HG03469 (cell line): ENCODE measurements at regions not wholly inside any gene's neighbourhood (a gene's known extent, or its start where the extent isn't known, plus 50 kb on each side); places are given as distances from the start of the nearest gene placed in this dataset.

Source experiments
- ATAC-seq: cut with Tn5 transposase; IDR thresholded peaks from one replicate; pipeline ENCODE4 v1.9.1; 2021; ENCODE audit warnings: mild to moderate bottlenecking, moderate library complexity, moderate number of reproducible peaks; ENCODE audit not compliant: unreplicated experiment

- ATAC-seq: no peak
Measured at GRCh38 chr6:164854526-164854925, 454.9 kb downstream of the C6orf118 start.

DNA sequence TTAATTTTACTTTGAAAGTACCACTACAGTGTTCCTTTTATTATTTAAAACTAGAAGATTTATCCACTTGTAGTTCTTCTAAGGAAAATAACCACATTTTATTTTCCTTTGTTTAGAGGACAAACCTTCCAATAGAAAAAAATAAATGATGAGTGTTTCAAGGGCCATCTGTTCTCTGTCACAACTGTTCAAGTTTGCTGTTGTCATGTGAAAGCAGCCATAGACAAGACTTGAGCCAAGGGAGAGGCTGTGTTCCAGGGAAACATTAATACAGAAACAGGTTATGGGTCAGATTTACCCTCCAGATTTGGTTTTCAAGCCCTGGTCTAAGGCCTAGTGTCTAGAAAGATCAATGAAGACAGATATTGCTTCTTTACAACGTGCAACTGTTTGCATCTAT, 463.6 kb downstream of the C6orf118 start:
- no peak for ATAC-seq

DNA sequence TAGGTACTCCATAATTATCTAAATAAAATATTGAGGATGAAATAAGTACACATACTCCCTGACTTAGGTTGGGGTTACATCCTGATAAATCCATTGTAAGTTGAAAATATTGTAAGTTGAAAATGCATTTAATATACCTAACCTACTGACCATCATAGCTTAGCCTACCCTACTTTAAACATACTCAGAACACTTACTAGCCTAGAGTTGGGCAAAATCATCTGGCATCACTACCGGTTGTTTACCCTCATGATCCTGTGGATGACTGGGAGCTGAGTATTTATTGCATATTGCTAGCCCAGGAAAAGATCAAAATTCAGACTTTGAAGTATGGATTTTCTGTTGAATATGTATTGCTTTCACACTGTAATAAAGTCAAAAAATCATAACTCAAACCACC, 467.3 kb downstream of the C6orf118 start:
- ATAC-seq: no peak

- no peak for ATAC-seq
Measured at GRCh38 chr6:164838068-164838615, 471.3 kb downstream of the C6orf118 start.

DNA sequence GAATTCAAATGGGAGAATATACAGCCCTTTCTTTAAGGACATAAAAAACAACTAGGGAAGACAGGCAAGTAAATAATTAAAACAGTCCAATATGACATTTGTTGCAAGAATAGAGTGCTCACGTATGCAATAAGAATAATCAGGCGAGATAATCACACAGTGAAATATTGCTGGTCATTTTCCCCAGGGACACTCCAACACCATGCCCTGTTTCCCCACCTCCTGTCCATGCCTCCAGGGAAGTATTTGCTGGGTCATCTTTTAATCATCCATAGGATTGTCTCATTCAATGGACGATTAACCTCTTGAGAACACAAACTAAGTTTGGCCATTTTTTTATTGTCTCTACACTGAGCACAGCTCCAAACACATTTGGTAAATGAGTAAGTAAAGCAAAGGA, 472.9 kb downstream of the C6orf118 start:
- no peak for ATAC-seq

DNA sequence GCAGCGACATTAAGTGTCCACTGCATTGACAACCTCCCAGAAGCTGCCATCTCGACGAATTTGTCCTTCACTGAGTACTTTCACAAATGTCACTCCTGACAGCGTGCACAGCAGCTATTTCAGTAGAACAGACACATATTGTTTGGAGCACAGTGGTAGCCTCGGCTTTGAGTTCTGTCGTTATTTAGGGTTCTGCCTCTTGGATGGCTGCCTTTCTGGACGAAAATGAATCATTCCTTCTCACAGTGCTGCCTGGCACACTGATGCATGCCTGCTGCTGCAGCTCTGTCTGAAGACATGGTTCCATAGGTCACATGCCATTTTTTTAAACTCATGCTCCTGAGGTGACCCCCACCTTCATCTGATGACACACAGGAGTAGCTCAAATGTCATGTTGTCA, 477.0 kb downstream of the C6orf118 start:
- ATAC-seq: no peak

DNA sequence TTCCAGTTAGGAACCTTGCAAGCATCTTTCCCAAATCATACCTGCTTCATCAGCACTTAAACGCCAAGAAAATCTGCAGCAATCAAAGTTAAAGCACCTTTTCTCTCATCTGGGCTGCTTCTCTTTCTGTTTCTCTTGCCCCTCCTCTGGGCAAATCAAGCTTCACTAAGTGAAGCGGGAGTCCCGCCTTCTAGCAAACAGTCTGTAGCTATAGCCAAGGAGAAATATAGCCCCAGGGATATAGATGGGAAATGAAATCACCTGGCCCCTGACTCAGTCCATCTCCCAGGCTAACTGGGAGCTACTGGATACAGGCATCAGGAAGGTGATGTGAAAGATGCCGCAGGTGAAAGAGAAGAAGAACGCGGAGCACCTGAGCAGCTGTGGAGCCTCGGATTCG, 481.9 kb downstream of the C6orf118 start:
- ATAC-seq: no peak

DNA sequence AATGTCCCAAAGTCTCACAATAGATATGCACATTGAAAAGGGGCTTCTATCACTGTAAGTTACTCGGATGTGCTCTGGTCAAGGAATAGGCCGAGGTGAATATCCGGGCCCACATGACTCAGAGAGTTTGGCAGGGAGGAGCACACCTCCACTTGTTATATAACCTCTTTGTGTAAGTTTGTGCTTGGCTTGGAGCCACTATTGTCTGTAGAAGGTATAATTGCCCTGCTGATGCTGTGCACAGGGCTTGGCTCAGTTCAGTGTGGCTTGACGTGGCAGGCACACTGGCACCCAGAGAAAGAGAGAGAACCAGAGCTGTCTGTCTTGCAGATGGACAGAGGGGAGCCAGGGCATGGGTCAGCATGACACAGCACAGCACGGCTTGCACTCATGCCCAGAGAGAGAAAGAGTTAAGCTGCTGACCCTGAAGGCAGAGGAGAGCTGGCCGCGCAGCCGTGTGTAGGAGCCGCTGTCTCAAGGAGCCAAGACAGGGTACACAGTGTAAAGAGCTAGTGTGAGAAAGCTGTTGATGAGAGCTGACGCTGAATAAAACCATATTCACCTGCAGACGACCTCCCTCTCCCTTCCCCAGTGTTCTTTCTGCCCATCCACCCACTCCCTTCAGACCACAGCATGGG, 482.5 kb downstream of the C6orf118 start:
- no peak for ATAC-seq

- no peak for ATAC-seq
Measured at GRCh38 chr6:164825386-164825785, 484.0 kb downstream of the C6orf118 start.

- no peak for ATAC-seq
Measured at GRCh38 chr6:164817662-164818061, 491.7 kb downstream of the C6orf118 start.

DNA sequence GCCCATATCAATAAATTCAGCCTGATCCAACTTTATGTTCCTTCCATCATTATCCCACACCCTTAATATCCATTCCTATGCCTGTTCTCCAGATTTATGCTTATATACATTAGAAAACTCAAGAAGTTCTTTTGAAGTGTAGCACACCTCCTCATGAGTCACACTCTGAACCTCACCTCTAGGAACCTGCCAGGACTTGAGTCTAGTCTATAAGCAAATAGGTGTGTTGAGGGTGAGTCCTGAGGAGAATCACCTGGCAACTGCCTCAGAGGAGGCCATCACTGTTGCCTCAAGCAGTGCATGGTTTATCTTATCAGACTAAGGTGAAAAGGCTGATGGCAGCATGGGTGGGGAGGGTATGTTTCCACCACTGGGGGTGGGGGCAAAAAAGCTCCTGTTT, 496.7 kb downstream of the C6orf118 start:
- no peak for ATAC-seq

DNA sequence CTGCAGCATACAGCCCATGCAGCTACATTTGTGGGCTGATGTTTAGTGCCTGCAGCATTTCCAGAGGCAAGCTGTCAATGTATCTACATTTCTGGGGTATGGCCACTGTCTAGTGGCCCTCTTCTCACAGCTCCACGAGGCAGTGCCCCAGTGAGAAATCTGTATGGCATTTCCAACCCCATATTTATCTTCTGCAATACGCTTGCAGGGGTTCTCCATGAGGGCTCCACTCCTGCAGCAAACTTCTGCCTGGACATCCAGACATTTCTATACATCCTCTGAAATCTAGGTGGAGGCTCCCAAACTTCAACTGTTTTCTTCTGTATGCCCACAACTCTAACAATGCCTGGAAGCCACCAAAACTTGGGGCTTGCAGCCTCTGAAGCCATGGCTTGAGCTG, 502.3 kb downstream of the C6orf118 start:
- no peak for ATAC-seq

- ATAC-seq: no peak
Measured at GRCh38 chr6:164795056-164795815, 514.2 kb downstream of the C6orf118 start.

DNA sequence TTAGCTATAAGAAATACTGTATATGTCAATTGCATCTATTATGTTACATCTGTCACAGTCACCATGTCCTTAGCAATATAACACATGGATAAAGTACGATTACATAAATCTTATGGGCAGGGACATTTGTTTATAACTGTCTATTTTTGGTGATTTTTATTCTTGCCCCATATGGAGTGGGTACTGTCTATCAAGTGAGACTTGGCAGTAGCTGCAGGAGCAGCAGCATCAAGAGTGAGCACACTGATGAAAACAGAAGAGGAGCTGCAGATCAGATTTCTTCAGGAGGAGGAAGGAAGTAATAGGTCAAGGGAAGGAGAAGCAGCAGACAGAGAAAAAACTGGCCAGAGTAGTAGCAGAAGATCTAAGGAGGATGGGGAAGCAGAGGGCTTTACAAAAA, 516.7 kb downstream of the C6orf118 start:
- ATAC-seq: no peak

GRCh38 chr6:164791498-164791897, 517.9 kb downstream of the C6orf118 start:
- no peak for ATAC-seq

DNA sequence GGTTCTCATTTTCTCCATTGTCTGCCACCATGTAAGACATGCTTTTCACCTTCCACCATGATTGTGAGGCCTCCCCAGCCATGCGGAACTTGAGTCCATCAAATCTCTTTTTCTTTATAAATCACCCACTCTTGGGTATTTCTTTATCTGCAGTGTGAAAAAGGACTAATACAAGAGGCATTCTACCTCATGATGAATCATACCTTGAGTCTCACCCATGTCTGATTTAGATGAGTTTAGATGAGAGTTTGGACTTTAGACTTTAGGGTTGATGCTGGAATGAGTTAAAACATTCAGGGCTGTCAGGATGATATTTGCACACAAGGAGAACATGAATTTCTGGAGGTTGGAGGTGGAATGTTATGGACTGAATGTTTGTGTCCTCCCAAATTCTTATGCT, 545.6 kb downstream of the C6orf118 start:
- no peak for ATAC-seq

DNA sequence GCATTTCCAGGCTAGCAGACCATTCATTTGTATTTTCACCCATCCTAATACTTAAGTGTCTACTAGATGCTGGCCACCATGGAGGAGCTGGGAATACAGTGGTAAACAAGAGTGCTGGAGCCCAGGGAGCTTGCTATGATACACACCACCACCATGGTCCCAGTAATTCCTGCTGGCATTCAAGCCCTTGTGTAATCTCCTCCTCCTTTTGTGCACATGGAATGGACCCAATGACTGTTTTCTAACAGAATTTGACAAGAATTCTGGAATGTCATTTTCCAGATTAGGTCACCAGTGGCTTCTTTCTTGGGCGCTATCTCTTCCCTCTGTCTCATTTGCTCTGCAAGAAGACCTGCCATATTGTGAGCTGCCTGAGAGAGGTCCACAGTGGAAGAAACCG, 552.0 kb downstream of the C6orf118 start:
- no peak for ATAC-seq

DNA sequence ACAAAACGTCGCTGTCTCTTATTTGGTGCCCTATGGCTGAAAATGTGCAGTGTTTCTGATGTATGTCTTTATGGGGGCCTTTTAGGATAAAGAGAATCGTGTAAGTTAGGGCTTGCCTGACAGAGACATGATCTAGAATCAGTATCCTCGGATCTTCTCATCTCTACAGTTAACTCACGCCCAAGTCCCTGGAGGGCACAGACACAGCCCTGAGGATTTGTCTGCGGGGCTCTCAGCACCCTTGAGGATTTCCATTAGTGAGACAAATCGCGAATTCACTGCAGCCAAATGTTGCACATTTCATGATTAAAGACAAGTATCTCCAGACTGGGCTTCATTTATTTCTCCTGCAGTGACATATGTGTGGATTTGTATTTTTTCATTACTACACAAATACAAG, 552.7 kb downstream of the C6orf118 start:
- no peak for ATAC-seq

DNA sequence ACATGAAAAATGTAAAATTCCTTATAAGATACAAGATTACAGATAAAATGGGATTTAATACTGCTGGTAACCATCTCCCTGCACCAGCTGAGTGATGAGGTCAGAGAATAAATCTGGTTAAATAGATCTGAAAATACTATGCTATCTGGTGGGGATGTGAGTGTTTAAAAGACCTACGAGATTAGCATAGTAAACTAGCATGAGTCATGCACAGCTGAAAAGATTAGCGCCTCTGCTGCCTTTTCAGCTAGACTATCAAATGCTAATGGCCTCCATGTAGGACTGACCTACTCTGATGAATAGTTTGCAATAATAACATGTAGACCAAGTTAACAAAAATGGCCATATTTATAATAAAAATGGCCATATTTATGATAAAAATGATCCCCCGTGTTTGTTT, 553.3 kb downstream of the C6orf118 start:
- no peak for ATAC-seq

GRCh38 chr6:164753517-164753916, 555.9 kb downstream of the C6orf118 start:
- ATAC-seq: no peak

DNA sequence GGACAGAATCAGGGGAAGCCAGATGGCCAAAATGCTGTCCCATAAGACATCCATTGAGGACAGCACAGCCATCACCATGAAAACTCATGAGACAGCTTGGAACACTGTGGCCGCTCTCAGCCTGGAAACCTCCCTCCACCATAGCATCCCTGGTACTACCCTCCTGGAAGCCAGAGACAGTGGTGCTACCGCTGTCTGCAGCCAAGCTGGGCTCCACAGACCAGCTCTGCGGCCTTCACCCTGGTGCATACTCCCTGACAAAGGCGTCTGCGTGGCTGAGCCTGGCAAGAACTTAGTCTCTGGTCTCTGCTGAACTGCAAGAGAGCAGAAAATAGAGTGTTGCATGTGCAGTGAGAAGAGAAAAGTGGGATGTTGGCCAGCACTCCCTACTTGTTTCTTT, 558.0 kb downstream of the C6orf118 start:
- no peak for ATAC-seq

DNA sequence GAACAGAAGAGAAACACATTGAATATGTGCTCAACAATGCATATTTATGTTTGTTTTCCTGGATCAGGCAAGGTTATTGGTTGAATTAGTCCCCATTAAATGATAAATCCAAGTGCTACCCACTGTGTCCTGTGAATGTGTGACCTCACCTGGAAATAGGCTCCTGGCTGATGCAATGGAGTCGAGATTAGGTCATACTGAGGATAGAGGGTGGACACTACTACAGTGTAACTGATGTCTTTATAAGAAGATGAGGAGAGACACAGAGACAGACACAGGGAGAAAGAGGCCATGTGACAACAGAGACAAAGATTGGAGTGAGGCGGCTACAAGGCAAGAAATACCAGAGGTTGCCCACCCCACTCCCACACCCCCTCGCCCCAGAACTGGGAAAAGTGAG, 559.3 kb downstream of the C6orf118 start:
- no peak for ATAC-seq
